ENCODE measurements at regions not wholly inside any gene's neighbourhood (a gene's known extent, or its start where the extent isn't known, plus 50 kb on each side); places are given as distances from the start of the nearest gene placed in this dataset.

- BruUV-seq (replicated peaks), result no TSS peak
- DNase-seq (ENCODE audit: low read depth, low spot score), result no peak
- POLR2A ChIA-PET, result no interaction called here
- Histone ChIP-seq H3K36me3 (ENCODE audit: control insufficient read depth, insufficient read depth, low read length) (no peaks in the 10 kb centered on the region), H3K4me3 (ENCODE audit: low read depth in 2 of 2, low read length in 2 of 2) (no peak overlapping the region), H3K27ac (ENCODE audit: low read length) (no peak overlapping the region), H3K9me3 (ENCODE audit: control insufficient read depth, insufficient read depth, low read depth, low read length) (no peaks in the 10 kb centered on the region), H3K4me1 (ENCODE audit: control insufficient read depth, insufficient read depth, low read length) (no peaks in the 10 kb centered on the region), H3K27me3 (ENCODE audit: control insufficient read depth, insufficient read depth, low read length) (no peaks in the 10 kb centered on the region)
- in situ Hi-C loops (cut with HindIII; ENCODE audit: low pct_unique_long_range_greater_than_20kb, low sequenced_read_pairs), result no loop called here
- TF ChIP-seq TCF7L2 (IDR thresholded peaks at IDR 0.05; ENCODE audit: low read depth, low read length), result no peak
- no peak for TF ChIP-seq SIN3A (IDR thresholded peaks at IDR 0.05; ENCODE audit: borderline replicate concordance, insufficient read depth, low read depth, low read length)
- no peak for TF ChIP-seq REST (IDR thresholded peaks at IDR 0.05; ENCODE audit: insufficient read depth in 1 of 2, low read depth in 2 of 2, low read length in 1 of 2)
- no peak for TF ChIP-seq POLR2AphosphoS5 (IDR thresholded peaks at IDR 0.05; ENCODE audit: low read depth, low read length)
- no peak for TF ChIP-seq CTCF (IDR thresholded peaks at IDR 0.05)
- ATAC-seq, result no peak
- CTCF ChIA-PET, result no interaction called here
- intact Hi-C loops (cut with micrococcal nuclease; ENCODE audit: unreplicated experiment), result no loop called here
These were observed 658.6 kb upstream of the CAMK1G start for GRCh38 chr1:208924928-208925327.

GRCh38 chr1:208928349-208929010 lies 655.0 kb upstream of the CAMK1G start:
- no TSS peak for BruUV-seq (replicated peaks)
- intact Hi-C loops (cut with micrococcal nuclease; ENCODE audit: unreplicated experiment), result no loop called here
- H3K27ac ChIP-seq (ENCODE audit: low read length), result no peak overlapping the region
- ATAC-seq (no peak), DNase-seq (ENCODE audit: low read depth, low spot score) (no peak)
- ChIA-PET POLR2A (no interaction called here), CTCF (no interaction called here)
- in situ Hi-C loops (cut with HindIII; ENCODE audit: low pct_unique_long_range_greater_than_20kb, low sequenced_read_pairs), result no loop called here
- TF ChIP-seq SIN3A (IDR thresholded peaks at IDR 0.05; ENCODE audit: borderline replicate concordance, insufficient read depth, low read depth, low read length) (no peak), TCF7L2 (IDR thresholded peaks at IDR 0.05; ENCODE audit: low read depth, low read length) (no peak), CTCF (IDR thresholded peaks at IDR 0.05) (no peak), POLR2AphosphoS5 (IDR thresholded peaks at IDR 0.05; ENCODE audit: low read depth, low read length) (no peak), REST (IDR thresholded peaks at IDR 0.05; ENCODE audit: insufficient read depth in 1 of 2, low read depth in 2 of 2, low read length in 1 of 2) (no peak)
- H3K4me1 ChIP-seq (ENCODE audit: control insufficient read depth, insufficient read depth, low read length), result no peaks in the 10 kb centered on the region
- H3K36me3 ChIP-seq (ENCODE audit: control insufficient read depth, insufficient read depth, low read length), result no peaks in the 10 kb centered on the region
- H3K4me3 ChIP-seq (ENCODE audit: low read depth in 2 of 2, low read length in 2 of 2), result no peak overlapping the region
- H3K27me3 ChIP-seq (ENCODE audit: control insufficient read depth, insufficient read depth, low read length), result no peaks in the 10 kb centered on the region
- no peaks in the 10 kb centered on the region for H3K9me3 ChIP-seq (ENCODE audit: control insufficient read depth, insufficient read depth, low read depth, low read length)
